RPMI8226 (cell line): ENCODE measurements at regions not wholly inside any gene's neighbourhood (a gene's known extent, or its start where the extent isn't known, plus 50 kb on each side); places are given as distances from the start of the nearest gene placed in this dataset.

Experiments
- DNase-seq: peaks from one replicate; pipeline ENCODE4 v3.0.0-alpha.2; 2015

DNA sequence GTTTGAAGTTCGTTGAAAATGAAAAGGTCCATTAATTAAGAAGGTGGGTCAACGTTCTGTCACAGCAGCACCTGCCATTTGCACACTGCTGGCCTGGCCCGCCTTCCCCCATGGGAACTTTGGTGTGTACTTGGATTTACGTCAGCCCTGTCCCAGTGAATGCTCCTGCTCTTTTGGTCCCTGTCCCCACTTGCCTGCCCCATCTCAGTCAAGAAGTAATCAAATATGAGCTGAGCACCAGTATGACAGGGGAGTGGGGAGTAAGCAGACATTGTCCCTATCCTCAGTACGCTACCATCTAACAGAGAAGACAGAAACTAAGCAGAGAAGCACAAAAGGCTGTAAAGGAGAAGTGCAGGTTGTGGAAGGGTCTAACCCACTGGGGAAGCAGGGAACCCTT, 65.1 kb downstream of the SLC4A3 start:
- no peak for DNase-seq

- DNase-seq: no peak
Observed at GRCh38 chr2:219695145-219695709, 67.8 kb downstream of the SLC4A3 start.

DNA sequence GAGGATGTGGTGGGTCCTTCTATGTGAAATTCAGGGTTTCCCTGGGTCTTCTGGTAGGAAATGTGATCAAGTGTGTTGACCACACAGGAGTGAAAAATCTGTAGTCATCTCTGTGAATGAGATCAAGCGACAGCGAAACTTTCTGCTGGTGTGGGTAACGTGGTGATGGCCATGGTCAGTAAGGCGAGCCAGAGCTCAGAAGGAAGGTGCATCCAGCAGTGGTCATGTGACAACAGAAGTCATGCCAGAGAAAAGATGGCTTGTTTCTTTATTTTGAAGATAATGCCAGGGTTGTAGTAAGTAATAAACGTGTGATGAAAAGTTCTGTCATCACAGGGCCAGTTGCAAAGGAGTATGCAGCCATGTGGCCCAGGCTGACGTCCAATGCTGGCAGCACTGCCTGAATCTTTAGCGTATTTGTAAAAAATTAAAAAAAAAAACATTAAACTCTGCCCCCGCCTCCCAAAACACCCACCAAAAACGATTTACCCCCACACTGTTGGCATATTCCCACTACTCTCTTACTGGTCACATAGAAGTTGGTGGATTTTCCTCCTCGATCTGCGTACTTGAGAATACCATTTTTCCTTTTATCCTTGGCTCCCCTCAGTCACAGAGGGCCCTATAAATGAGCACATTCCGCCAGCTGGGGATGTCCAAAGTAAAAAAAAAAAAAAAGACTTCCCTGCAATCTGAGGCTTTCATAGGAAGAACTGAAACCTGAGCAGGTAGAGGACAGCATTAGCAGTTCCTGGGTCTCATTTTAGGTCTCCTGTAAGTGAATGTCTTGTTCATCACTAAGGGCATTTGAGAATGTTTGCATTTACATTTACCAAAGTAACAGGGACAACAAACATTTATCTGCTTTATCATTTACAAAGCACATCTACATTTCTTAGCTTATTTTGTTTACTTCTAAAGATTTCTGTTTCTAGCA, 70.6 kb downstream of the SLC4A3 start:
- peak; percentile 2 for DNase-seq

- DNase-seq: no peak
Observed at GRCh38 chr2:219698748-219699439, 71.5 kb downstream of the SLC4A3 start.

DNA sequence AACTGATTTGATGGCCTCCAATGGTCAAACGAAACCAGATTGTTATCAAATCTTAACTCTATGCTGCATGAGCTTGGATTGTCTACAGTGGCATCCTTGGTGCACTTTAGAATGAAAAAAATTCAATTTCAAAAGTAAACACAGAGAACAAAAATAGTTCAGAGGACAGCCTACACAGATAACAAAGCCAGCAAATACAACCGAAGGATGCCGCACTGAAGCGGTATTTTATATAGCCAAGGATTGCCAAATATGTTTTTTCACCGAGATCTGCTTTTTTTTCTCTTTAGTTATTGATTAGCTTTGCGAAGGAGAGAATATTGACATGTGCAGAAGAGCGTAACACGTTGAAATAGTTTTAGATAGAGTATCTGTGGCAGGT, 72.0 kb downstream of the SLC4A3 start:
- DNase-seq: no peak

DNA sequence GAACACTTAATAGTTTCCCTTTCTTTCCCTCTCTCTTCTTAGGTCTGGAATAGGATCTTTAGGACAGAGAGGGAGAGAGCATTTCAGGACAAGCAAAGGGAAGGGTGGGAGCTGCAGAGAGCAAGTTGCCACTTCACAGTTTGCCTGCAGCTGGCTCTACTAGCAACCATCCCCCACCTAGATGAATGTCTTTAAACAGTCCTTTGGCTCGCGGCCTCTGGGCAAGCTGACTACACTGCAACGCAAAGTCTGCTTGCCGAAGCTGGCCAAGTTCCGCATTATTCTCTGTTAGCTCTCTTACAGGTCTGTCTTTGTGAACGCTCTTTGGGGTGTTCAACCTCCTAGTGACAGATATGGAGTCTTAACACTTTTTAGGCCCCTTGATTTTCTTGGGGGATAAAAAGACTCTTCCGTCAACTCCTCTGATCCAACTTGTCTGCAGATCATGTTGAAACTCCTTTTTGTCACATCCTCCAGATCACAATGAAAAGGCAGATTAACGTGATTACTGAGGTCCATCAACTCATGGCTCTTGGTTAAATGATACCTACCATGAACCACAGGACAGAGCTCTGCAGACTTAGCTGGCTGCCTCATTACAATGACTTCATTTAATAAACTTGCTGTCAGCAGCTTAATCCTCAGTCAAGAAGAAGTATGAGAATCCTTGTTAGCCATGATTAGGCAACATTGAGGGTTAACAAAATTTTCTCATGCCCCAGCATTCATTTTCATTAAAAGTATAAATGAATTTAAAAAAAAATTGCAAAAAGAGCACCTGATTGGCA, 74.6 kb downstream of the SLC4A3 start:
- peak; percentile 7 for DNase-seq

GRCh38 chr2:219702796-219703545, 75.5 kb downstream of the SLC4A3 start:
- DNase-seq: no peak

DNA sequence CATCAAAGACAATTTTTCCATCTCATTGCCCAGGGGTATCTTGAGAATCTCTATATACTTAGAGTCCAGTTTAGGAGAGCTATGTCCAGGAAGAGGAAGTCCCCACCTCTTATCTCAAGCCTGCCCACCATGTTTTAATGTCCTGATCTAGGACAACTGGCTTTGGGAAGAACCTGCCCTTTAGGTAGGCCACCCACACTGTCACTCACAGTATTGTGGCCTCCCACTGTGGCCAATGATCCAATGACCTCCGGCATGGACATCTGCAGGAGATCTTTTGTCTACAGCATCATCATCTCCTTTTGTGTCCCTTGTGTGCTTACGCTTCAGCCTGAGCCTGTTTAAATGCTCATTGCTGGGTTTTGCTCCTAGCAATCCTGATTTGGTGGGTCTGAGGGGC, 77.4 kb downstream of the SLC4A3 start:
- no peak for DNase-seq

DNA sequence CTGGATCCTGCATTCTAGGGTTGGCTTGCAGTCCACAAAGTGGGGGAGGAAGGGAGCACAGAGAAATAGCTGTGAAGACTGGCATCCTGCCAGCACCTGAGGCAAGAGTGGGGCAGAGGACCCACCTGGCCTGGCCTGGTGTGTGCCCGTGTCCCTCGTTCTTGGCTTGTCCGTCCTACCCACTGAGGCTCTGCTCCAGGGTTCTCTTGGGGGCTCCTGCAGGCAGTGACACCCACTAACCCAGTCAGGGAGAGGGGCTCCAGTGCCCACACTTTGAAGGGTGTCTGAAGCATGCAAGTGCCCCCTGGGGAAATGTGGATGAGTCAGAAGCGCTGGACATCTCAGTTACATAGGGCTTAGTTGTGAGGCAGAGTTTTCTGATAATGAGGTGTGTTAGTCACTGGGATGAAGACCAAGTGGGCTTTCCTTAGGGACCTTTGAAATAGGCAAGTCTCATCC, 79.4 kb downstream of the SLC4A3 start:
- DNase-seq: no peak

GRCh38 chr2:219707496-219708285, 80.3 kb downstream of the SLC4A3 start:
- no peak for DNase-seq

DNA sequence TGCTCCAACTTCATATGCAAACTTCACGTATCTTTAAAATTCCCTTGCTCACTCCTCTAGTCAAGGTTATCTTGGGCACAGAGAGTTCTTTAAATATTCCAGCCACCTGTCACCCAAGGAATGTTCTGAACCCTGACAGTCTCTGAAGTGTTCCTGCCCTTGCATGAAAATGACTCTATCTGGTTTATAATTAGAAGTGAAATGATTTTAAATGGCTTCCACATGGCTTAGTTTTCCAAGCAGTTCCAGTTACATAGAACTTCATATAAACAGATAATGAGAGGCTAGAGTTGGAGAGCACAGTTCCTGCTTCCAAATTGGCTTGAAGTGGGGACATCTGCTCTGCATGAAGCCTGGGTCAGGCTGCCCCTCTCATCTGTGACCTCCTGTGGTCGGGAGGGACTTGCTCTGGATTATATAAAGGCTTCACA, 81.9 kb downstream of the SLC4A3 start:
- DNase-seq: no peak

DNA sequence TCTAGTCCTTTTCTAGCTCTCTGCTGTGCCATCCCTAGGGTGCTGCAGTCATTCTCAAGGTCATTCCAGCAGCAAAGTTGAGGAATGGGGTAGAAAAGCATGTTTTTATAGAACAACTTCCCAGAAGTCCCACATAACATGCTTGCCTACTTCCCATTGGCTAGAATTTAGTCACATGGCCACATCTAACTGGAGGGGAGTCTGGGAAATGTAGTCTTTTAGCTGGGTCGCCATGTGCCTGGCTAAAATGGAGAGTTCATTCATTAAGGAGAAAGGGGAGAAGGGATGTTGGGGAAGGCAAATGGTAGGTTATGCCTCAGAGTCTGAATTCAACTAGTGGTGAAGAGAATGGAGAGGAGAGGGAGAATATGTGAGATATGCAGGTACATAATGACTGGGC, 85.7 kb downstream of the SLC4A3 start:
- peak; percentile 11 for DNase-seq

DNA sequence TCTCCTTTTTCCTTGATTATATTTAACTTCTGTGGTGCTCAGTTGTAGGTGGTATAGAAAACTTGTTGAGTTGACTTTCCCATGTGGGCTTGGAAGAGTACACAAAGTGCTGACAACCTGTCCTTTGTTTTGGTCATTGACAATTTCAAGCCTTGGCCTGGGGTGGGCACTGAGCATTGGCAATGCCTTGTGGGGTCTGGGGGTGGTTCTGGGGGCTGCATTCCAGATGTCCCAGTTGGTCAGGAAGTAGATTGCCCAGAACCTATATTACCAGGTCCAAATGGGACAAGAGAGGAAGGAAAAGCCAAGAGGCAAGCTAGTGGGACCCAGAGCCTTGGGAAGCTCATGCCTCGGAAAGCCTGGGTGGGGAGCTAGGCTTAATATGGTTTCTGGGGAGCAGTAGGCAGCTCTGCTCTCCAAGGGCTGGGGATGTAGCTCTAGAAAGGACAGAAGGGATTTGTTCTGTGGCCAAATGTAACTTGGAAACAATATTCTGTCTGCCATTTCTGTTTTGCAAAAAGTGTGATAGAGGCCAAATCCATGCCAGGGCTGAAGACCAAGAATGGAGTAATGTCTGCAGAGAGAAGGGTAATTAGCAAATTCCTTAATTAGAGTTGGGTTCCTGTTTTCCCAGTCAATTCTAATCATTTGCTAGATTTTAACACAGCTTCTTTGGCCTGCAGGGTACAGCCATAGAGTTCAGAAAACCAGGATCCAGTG, 87.4 kb downstream of the SLC4A3 start:
- no peak for DNase-seq

DNA sequence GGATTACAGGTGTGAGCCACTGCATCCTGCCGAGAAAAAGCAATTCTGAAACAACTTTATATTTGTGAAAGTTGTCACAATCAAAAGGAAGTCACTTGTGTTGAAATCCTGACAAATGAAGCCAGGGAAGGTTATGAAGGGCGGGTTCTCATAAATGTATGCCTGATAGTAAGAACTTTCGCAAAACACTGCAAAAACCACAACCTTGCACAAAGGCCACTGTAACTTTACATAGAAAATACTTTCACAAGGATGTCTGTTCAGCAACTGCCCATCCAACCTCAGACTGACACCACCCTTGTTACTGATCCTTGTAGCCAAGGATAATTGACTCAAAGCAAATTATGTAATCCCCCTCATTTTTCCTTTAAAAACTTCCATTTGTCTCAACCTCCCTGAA, 90.6 kb downstream of the SLC4A3 start:
- DNase-seq: no peak

GRCh38 chr2:219719521-219719920, 92.1 kb downstream of the SLC4A3 start:
- DNase-seq: no peak

- no peak for DNase-seq
Observed at GRCh38 chr2:219720956-219721355, 93.5 kb downstream of the SLC4A3 start.

GRCh38 chr2:219722276-219722879, 94.9 kb downstream of the SLC4A3 start:
- no peak for DNase-seq

GRCh38 chr2:219723311-219723710, 95.9 kb downstream of the SLC4A3 start:
- no peak for DNase-seq

GRCh38 chr2:219724628-219725027, 97.2 kb downstream of the SLC4A3 start:
- DNase-seq: no peak

DNA sequence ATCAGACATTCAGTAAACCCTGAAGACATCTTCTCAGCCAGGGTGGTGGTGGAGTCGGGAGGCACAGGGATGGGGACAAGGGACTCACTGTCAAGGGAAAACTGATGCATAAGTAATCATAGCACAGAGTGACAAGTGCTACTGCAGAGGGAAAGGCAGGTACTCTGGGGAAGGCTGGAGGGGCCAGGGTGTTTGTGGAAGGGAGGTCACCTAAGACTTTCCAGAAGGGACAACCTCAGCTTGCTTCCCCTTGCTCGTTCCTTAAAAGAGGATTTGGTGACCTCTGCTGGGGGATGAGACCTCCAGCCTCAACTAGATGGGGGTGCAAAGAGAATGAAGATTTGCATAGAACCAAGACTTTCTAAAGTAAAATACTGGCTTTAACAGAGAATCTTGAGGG, 99.5 kb downstream of the SLC4A3 start:
- DNase-seq: no peak
